ENCODE measurements at regions not wholly inside any gene's neighbourhood (a gene's known extent, or its start where the extent isn't known, plus 50 kb on each side); places are given as distances from the start of the nearest gene placed in this dataset.

DNA sequence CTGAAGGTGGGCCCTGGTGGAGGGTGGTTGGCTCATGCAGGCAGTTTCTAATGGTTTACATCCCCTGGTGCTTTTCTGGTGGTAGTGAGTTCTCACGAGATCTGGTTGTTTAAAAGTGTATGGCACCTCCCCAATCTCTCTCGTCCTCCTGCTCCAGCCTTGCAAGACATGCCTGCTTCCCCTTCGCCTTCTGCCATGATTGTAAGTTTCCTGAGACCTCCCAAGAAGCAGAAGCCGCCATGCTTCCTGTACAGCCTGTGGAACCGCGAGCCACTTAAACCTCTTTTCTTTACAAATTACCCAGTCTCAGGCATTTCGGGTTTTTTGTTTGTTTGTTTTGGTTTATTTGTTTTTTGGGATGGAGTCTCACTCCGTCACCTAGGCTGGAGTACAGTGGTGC, 173.2 kb downstream of the MN1 start:
- intact Hi-C loops (cut with DNase I) = no loop called here
- WGBS, 3 donors = 87 to 92% (median 90%) methylated on average over 8 of the region's 8 CpGs
- no peaks in the 10 kb centered on the region for H3K9me3 ChIP-seq
- no peaks in the 10 kb centered on the region for H3K4me1 ChIP-seq (ENCODE audit: insufficient read depth)
- no peaks in the 10 kb centered on the region for H3K27me3 ChIP-seq
- TF ChIP-seq EP300 (IDR thresholded peaks at IDR 0.05) = no peak
- TF ChIP-seq POLR2A (IDR thresholded peaks at IDR 0.05) = no peak
- no peak for TF ChIP-seq CTCF (IDR thresholded peaks at IDR 0.05)
- DNase-seq = no peak
- no peak overlapping the region for H3K4me3 ChIP-seq
- no peak overlapping the region for H3K27ac ChIP-seq
- no peaks in the 10 kb centered on the region for H3K36me3 ChIP-seq

GRCh38 chr22:27628891-27629631, 172.5 kb downstream of the MN1 start:
- 92 to 94% (median 93%) methylated on average over 9 of the region's 9 CpGs for WGBS, 3 donors
- DNase-seq = no peak
- no peaks in the 10 kb centered on the region for H3K4me1 ChIP-seq (ENCODE audit: insufficient read depth)
- H3K9me3 ChIP-seq = no peaks in the 10 kb centered on the region
- intact Hi-C loops (cut with DNase I) = no loop called here
- no peak overlapping the region for H3K4me3 ChIP-seq
- H3K27ac ChIP-seq = no peak overlapping the region
- H3K27me3 ChIP-seq = no peaks in the 10 kb centered on the region
- H3K36me3 ChIP-seq = no peaks in the 10 kb centered on the region
- no peak for TF ChIP-seq CTCF (IDR thresholded peaks at IDR 0.05)
- no peak for TF ChIP-seq EP300 (IDR thresholded peaks at IDR 0.05)
- no peak for TF ChIP-seq POLR2A (IDR thresholded peaks at IDR 0.05)

DNA sequence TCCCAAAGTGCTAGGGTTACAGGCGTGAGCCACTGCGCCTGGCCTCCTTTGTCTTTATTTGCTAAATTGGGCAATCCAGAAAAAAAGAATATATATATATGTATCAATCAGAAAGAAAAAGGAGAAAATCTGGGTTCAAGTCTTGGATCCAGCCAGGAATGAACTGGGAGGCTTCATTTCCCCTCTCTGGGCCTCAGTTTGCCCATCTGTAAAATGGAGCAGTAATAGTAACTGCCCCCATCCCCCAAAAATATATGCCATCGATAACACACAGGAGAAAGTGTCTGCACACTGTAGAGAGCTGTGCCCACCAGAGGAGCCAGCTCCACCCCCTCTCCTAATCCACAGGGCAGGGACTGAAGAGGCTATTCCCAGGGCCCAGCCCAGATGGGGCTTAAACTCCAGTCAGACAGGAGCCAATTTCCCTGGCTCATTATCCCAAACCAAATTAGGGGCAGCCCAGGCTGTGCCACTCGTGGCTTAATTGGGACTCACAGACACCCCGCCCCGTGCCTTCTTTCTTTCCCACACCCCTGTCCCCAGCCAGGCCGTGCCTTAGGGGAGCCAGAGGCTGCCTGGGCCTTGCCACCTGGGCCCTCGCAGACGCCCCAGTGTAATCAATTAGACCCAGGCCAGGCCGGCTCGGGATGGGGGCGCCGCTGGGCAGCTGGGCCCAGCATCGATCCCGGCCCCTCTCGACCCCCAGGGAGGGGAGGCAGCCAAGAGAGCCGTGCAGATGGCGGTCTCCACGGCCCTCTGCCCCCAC, 171.5 kb downstream of the MN1 start:
- Histone ChIP-seq H3K27me3 (no peaks in the 10 kb centered on the region), H3K36me3 (no peaks in the 10 kb centered on the region), H3K4me3 (no peak overlapping the region), H3K4me1 (ENCODE audit: insufficient read depth) (no peaks in the 10 kb centered on the region), H3K27ac (no peak overlapping the region), H3K9me3 (no peaks in the 10 kb centered on the region)
- intact Hi-C loops (cut with DNase I) = no loop called here
- TF ChIP-seq CTCF (IDR thresholded peaks at IDR 0.05) (no peak), POLR2A (IDR thresholded peaks at IDR 0.05) (no peak), EP300 (IDR thresholded peaks at IDR 0.05) (no peak)
- DNase-seq = no peak
- 75 to 77% (median 76%) methylated on average over 16 to 19 of the region's 19 CpGs for WGBS, 3 donors

GRCh38 chr22:27630754-27631153, 170.8 kb downstream of the MN1 start:
- H3K27me3 ChIP-seq = no peaks in the 10 kb centered on the region
- H3K27ac ChIP-seq = no peak overlapping the region
- TF ChIP-seq POLR2A (IDR thresholded peaks at IDR 0.05) (no peak), EP300 (IDR thresholded peaks at IDR 0.05) (no peak), CTCF (IDR thresholded peaks at IDR 0.05) (no peak)
- intact Hi-C loops (cut with DNase I) = no loop called here
- H3K36me3 ChIP-seq = no peaks in the 10 kb centered on the region
- H3K4me1 ChIP-seq (ENCODE audit: insufficient read depth) = no peaks in the 10 kb centered on the region
- H3K9me3 ChIP-seq = no peaks in the 10 kb centered on the region
- WGBS, 3 donors = 87 to 91% (median 89%) methylated on average over 5 of the region's 5 CpGs
- no peak for DNase-seq
- H3K4me3 ChIP-seq = no peak overlapping the region
